Activated CD4-positive, alpha-beta T cell treated with anti-CD3 and anti-CD28 coated beads, Interleukin-2, amount 50 U/mL, for 16 hours (primary cell): ENCODE measurements at regions not wholly inside any gene's neighbourhood (a gene's known extent, or its start where the extent isn't known, plus 50 kb on each side); places are given as distances from the start of the nearest gene placed in this dataset.
A peak's percentile ranks its signal among the peaks of the same experiment; 100 is the strongest.

Source experiments
- DNase-seq: peaks from one replicate; pipeline ENCODE4 v3.0.0-alpha.2; 2020

- DNase-seq: no peak
Measured at GRCh38 chr1:38534473-38534823, 325.1 kb downstream of the RRAGC start.

- peak; percentile 45 for DNase-seq
Measured at GRCh38 chr1:38533772-38534472, 325.6 kb downstream of the RRAGC start.

DNA sequence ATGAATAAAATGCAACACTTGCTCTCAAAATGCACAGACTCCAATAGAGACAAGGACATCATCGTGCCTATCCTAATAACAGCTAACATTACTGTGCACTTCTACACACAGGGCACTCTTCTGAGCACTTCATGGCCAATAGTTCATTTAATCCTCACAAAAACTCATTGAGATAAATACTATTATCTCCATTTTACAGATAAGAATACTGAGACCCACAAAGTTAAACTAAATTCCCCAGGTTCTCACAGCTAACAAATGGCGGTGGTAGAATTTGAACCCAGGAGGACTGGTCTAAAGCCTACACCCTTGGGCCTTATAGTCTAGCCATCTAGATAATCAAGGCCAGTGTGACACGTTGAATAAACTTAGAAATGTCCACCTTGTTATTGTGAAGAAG lies 328.6 kb downstream of the RRAGC start:
- no peak for DNase-seq

- no peak for DNase-seq
Measured at GRCh38 chr1:38529946-38530345, 329.6 kb downstream of the RRAGC start.

GRCh38 chr1:38529391-38529790 lies 330.2 kb downstream of the RRAGC start:
- DNase-seq: no peak

DNA sequence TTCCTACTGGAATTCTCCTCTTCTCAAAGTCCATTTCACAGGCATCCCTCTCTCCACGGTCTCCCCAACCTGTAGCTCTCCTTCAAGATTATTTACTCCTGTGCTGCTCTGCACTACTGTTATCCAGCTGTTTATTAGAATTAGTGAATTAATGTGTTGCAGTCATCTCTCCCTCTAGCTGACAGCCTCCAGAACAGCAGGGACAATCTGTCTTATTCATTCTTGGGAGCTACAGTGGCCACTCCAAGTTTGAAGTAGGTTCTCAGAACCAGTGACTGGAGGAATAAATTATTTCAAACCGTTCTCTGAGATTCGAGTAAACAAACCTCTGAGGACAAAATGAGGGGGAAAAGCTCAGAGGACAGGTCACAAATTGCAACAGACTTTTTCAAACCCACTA lies 330.9 kb downstream of the RRAGC start:
- DNase-seq: no peak

- DNase-seq: peak; percentile 70
Measured at GRCh38 chr1:38527373-38527966, 332.1 kb downstream of the RRAGC start.

GRCh38 chr1:38526046-38526445 lies 333.5 kb downstream of the RRAGC start:
- no peak for DNase-seq

DNA sequence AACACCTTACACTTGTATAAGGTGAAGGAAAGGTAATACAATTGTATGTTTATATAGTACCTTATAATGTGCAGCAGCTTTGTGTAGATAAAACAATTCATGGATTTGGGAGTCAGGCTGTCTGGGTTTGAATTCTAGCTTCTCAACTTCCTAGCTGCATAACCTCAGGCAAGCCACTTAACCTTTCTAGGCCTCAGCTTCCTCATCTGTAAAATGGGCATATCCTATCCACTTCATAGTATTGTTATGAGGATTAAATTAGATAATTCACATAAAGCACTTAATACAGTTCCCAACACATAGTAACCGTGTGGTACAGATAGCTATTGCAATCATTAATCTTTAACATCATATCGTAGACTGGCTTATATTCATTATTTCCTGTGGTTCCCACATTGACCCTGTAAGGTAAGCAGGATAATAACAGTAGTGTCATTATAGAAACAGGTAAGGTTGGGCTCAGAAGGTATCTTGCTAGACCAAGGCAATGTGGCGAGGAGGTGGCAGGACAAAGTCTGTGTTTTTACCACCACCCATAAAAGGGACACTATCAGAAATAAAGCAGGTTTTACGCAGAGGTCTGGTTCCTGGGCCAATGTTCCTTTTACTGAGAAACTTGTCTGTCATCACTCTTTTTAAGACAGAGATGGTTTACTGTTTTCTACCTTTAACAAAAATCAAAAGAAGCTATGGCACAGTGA lies 334.1 kb downstream of the RRAGC start:
- no peak for DNase-seq

DNA sequence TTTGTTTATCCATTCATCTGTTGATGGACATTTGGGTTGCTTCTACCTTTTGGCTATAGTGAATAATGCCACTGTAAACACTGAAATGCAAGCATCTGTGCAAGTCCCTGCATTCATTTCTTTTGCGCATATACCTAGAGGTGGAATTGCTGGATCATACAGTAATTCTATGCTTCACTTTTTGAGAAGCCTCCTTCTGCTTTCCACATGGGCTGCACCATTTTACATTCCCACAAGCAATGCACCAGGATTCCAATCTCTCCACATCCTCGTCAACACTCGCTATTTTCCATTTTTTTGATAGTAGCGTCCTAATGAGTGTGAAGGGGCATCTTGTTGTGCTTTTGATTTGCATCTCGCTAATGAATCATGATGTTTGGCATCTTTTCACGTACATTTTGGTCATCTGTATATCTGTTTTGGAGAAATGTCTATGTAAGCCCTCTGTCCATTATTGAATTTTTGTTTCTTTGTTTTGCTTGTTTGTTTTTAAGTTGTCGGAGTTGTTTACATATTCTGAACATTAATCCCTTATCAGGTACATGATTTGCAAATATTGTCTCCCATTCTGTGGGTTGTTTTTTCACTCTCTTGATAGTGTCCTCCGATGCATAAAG lies 335.4 kb downstream of the RRAGC start:
- no peak for DNase-seq

GRCh38 chr1:38523568-38523939 lies 336.0 kb downstream of the RRAGC start:
- DNase-seq: no peak

- DNase-seq: no peak
Measured at GRCh38 chr1:38522915-38523567, 336.5 kb downstream of the RRAGC start.

DNA sequence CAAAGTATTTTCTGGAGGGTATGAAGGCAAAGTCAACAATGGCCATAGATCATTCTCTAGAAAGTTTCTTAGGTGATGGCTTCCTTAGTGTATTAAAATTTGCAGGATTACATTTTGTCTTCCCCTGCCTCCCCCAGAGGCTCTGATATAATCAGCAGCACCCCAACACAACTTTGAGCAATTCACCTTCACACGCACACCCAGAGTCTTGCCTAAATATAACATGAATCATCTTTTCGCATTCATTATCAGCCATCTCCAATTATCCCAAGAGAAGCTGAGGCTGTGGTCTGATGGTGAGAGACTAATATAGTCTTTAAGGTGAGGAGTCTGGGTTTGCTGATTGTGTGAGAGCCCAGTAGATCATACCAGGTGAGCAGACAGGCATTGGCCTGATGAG lies 343.0 kb downstream of the RRAGC start:
- DNase-seq: no peak

GRCh38 chr1:38512789-38513188 lies 346.8 kb downstream of the RRAGC start:
- no peak for DNase-seq

- no peak for DNase-seq
Measured at GRCh38 chr1:38512024-38512767, 347.4 kb downstream of the RRAGC start.

DNA sequence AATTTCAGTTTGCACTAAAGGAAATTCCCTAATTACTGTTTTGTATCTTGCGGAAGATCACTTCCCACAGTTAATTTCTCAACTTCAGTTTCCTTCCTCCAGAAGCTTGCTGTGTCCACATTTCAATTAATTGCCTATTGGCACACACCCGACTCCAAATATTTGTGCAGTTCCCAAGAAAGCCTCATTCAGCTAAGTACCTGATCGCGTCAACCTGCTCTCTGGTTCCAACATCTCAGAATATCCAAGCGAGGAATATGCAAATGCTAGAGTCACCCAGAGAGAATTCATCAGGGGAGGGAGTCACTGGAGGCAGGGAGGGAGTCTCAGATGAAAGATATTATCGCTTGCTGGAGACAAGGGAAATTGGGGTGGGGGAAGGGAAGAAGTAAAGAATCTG lies 351.3 kb downstream of the RRAGC start:
- no peak for DNase-seq

DNA sequence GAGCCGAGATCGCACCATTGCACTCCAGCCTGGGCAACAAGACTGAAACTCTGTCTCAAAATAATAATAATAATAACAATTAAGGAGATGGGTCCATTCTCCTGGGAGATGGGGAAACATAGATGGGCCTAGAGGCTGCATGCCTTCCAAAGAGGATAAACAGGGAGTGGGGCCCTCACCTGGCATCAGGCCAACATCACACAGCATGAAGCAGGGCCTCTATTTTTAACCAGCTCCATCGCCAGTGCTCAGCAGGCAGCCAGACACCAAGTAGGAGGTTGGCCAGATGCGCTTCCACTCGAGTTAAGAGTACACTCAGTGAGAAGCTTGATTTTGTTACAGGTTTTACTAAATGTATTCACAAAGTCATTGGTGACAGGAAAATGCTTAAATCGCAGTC lies 352.0 kb downstream of the RRAGC start:
- no peak for DNase-seq

GRCh38 chr1:38505944-38506343 lies 353.6 kb downstream of the RRAGC start:
- no peak for DNase-seq

- DNase-seq: no peak
Measured at GRCh38 chr1:38502758-38503157, 356.8 kb downstream of the RRAGC start.

- no peak for DNase-seq
Measured at GRCh38 chr1:38500891-38501290, 358.7 kb downstream of the RRAGC start.

DNA sequence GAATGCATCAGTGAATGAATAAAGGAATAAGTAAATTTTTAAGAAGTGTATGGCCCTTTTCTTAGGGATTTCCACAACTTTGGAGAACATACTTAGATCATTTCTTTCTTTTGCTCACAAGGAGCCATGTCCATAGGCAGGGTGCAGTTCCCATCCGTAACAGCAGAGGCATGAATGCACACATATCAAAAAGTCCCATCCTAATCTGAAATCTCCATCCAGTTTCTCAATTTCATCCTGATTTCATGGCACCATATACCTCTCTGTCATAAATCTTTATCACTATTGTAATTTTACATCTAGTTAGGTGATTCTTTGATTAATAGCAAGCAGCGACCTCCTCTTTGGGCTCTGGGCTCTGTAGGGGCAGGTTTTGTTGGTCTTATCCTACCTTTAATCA lies 359.2 kb downstream of the RRAGC start:
- DNase-seq: no peak

DNA sequence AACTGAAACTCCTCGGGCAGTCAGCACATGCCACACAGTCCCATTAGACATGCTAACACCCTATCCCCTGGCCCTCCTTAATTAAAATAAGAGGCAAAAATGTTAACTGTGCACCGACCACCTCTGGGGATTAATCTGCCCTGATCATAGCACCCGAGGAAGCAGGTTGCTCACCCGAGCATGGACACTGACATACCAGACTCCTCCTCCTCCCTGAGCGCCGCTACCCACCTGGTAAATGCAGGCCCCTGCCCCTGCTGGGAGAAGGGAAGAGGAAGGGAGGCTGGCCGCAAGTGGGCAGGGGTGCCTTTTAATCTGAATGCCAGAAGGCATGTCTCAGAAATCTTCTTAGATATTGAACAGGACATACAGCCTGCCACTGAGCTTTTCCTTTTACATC lies 360.9 kb downstream of the RRAGC start:
- DNase-seq: no peak
